IMR-90 (cell line): ENCODE measurements at regions not wholly inside any gene's neighbourhood (a gene's known extent, or its start where the extent isn't known, plus 50 kb on each side); places are given as distances from the start of the nearest gene placed in this dataset.
"Not testable (repeated sequence)": the region's sequence is repeated elsewhere in the genome, so short reads cannot be mapped to it uniquely, and the experiment has no call there.

Experiments
- ATAC-seq: fragments of 200-7000 bp; cut with Tn5 transposase; 2 replicates; pipeline ENCODE4 v1.9.1; 2020; ENCODE audit warnings: low read depth, mild to moderate bottlenecking, moderate library complexity
- BruUV-seq: library from RNA; stranded (reverse); fragments of 400-500 nt; replicated peaks from 2 replicates; lab custom pipeline; 2021; lab: Mats Ljungman, UMichigan
- CTCF ChIA-PET: fragments of 300-600 bp; formaldehyde crosslinking; extraction: SDS; loops from one replicate; lab custom pipeline; 2021; ENCODE audit warnings: antibody characterized with exemption; lab: Yijun Ruan, JAX
- POLR2A ChIA-PET: fragments of 300-600 bp; sonication (Branson Sonifier 250); formaldehyde crosslinking; loops from one replicate; lab custom pipeline; 2022; ENCODE audit warnings: antibody characterized with exemption; ENCODE audit not compliant: unreplicated experiment; lab: Charles Lee
- DNase-seq: peaks from one replicate; pipeline ENCODE4 v3.0.0; 2013
- H2AFZ ChIP-seq: replicated peaks from 2 replicates; pipeline ENCODE3; 2013; ENCODE audit warnings: low read length, mild to moderate bottlenecking; ENCODE audit not compliant: poor library complexity
- H2AK5ac ChIP-seq: 2 replicates; pipeline ENCODE4 v1.6.1; 2013; ENCODE audit warnings: low read depth, low read length, inconsistent platforms
- H2AK9ac ChIP-seq: replicated peaks from 2 replicates; pipeline ENCODE3; 2013; ENCODE audit warnings: mild to moderate bottlenecking, low read depth, low read length, moderate library complexity; ENCODE audit not compliant: poor library complexity
- H2BK120ac ChIP-seq: 2 replicates; pipeline ENCODE4 v1.6.1; 2013; ENCODE audit warnings: low read depth, low read length, inconsistent platforms
- H2BK15ac ChIP-seq: 3 replicates; pipeline ENCODE4 v1.6.1; 2013; ENCODE audit warnings: low read depth, low read length, inconsistent platforms
- H2BK20ac ChIP-seq: 2 replicates; pipeline ENCODE4 v1.6.1; 2013; ENCODE audit warnings: low read depth, mild to moderate bottlenecking, inconsistent platforms, low read length, moderate library complexity
- H2BK5ac ChIP-seq: 2 replicates; pipeline ENCODE4 v1.6.1; 2013; ENCODE audit warnings: mild to moderate bottlenecking, low read depth, low read length, inconsistent platforms; ENCODE audit not compliant: poor library complexity, severe bottlenecking
- H3K14ac ChIP-seq: replicated peaks from 2 replicates; pipeline ENCODE4 v1.6.1; 2013; ENCODE audit warnings: low read depth, low read length, inconsistent platforms
- H3K18ac ChIP-seq: 2 replicates; pipeline ENCODE4 v1.6.1; 2013; ENCODE audit warnings: low read depth, low read length, control low read depth
- H3K23ac ChIP-seq: 2 replicates; pipeline ENCODE4 v1.6.1; 2013; ENCODE audit warnings: low read depth, low read length, inconsistent platforms
- H3K27ac ChIP-seq: 2 replicates; pipeline ENCODE4 v1.5.1; 2013; ENCODE audit warnings: mild to moderate bottlenecking, control low read depth, low read length; ENCODE audit not compliant: insufficient read depth
- H3K27me3 ChIP-seq: 2 replicates; pipeline ENCODE4 v1.6.1; 2013; ENCODE audit warnings: low read length; ENCODE audit not compliant: control insufficient read depth, insufficient read depth
- H3K36me3 ChIP-seq: 2 replicates; pipeline ENCODE4 v1.6.1; 2013; ENCODE audit warnings: low read length, mixed read lengths; ENCODE audit not compliant: control insufficient read depth, insufficient read depth
- H3K4ac ChIP-seq: 2 replicates; pipeline ENCODE4 v1.6.1; 2013; ENCODE audit warnings: low read depth, low read length, inconsistent platforms
- H3K4me1 ChIP-seq: 2 replicates; pipeline ENCODE4 v1.6.1; 2013; ENCODE audit warnings: low read length, mixed read lengths; ENCODE audit not compliant: control insufficient read depth, insufficient read depth
- H3K4me2 ChIP-seq: 2 replicates; pipeline ENCODE4 v1.6.1; 2013; ENCODE audit warnings: low read depth, mild to moderate bottlenecking, control low read depth, low read length, moderate library complexity
- H3K4me3 ChIP-seq: 2 replicates; pipeline ENCODE4 v1.5.1; 2013; ENCODE audit warnings: low read depth, mild to moderate bottlenecking, control low read depth, low read length, moderate library complexity; ENCODE audit not compliant: insufficient read depth
- H3K56ac ChIP-seq: 2 replicates; pipeline ENCODE4 v1.6.1; 2013; ENCODE audit warnings: low read length, inconsistent platforms; ENCODE audit not compliant: insufficient read depth; ENCODE audit errors: extremely low read depth
- H3K79me1 ChIP-seq, 2 experiments: 2 replicates each; pipeline ENCODE4 v1.6.1; 2013; ENCODE audit warnings: low read length in 2 of 2, inconsistent platforms in 1 of 2, low read depth in 1 of 2
- H3K9ac ChIP-seq: 2 replicates; pipeline ENCODE4 v1.6.1; 2013; ENCODE audit warnings: low read depth, low read length, control low read depth
- H3K9me1 ChIP-seq: 2 replicates; pipeline ENCODE4 v1.6.1; 2013; ENCODE audit warnings: low read length, inconsistent platforms; ENCODE audit not compliant: insufficient read depth
- H3K9me3 ChIP-seq: 2 replicates; pipeline ENCODE4 v1.6.1; 2013; ENCODE audit warnings: low read length; ENCODE audit not compliant: control insufficient read depth, insufficient read depth
- H4K20me1 ChIP-seq: 2 replicates; pipeline ENCODE4 v1.6.1; 2013; ENCODE audit warnings: low read length, inconsistent platforms; ENCODE audit not compliant: insufficient read depth
- H4K5ac ChIP-seq: 2 replicates; pipeline ENCODE4 v1.6.1; 2013; ENCODE audit warnings: mild to moderate bottlenecking, low read depth, low read length, control low read depth
- H4K8ac ChIP-seq, 2 experiments: 2 replicates each; pipeline ENCODE4 v1.6.1; 2013; ENCODE audit warnings: low read depth in 2 of 2, low read length in 2 of 2, control low read depth in 1 of 2, inconsistent platforms in 1 of 2
- H4K91ac ChIP-seq: 2 replicates; pipeline ENCODE4 v1.6.1; 2013; ENCODE audit warnings: low read depth, low read length, inconsistent platforms; ENCODE audit not compliant: insufficient read depth
- WGBS, 2 experiments: methylation state at CpG; one replicate each; pipeline versions ENCODE4 v1.1.5 to v1.1.7; 2013; ENCODE audit warnings: missing lambda C conversion rate in 2 of 2; ENCODE audit not compliant: insufficient read length in 1 of 2; ENCODE audit errors: extremely low coverage in 2 of 2; 5-methylcytosine and 5-hydroxymethylcytosine counted together
- dilution Hi-C: fragments of 300-500 bp; cut with HindIII; formaldehyde crosslinking; loops from one replicate; pipeline ENCODE4 v1.14.3; 2018; ENCODE audit warnings: low sequenced_read_pairs; ENCODE audit not compliant: unreplicated experiment
- in situ Hi-C: fragments of 300-500 bp; cut with MboI; formaldehyde crosslinking; loops from 3 replicates; pipeline ENCODE4 v1.14.3; 2019; ENCODE audit warnings: low sequenced_read_pairs, inconsistent platforms, mixed read lengths
- intact Hi-C: fragments of 100-400 bp; cut with micrococcal nuclease; formaldehyde crosslinking; loops from 2 replicates; pipeline ENCODE4 v1.10.0; 2022

DNA sequence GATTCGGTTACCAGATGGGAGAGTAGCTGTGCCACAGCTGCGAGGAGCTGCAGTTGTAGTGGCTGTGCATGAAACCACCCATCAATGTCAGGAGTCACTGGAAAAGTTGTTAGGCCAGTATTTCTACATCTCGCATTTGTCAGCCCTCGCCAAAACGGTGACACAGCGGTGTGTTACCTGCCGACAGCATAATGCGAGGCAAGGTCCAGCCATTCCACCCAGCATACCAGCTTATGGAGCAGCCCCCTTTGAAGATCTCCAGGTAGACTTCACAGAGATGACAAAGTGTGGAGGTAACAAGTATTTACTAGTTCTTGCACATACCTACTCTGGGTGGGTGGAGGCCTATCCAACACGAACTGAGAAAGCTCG is 82.8 kb upstream of the TANC1 start:
- H3K36me3 ChIP-seq, H3K56ac ChIP-seq, BruUV-seq, H2BK120ac ChIP-seq, H3K14ac ChIP-seq, H2AK9ac ChIP-seq, H4K8ac ChIP-seq, H2AK5ac ChIP-seq, ATAC-seq, H3K79me1 ChIP-seq, intact Hi-C loops, H2BK5ac ChIP-seq, H3K18ac ChIP-seq, H4K20me1 ChIP-seq, H3K4me2 ChIP-seq, dilution Hi-C loops, H4K91ac ChIP-seq, H3K9me1 ChIP-seq, H2BK20ac ChIP-seq, H3K4me3 ChIP-seq, H3K9me3 ChIP-seq, H2BK15ac ChIP-seq, H4K5ac ChIP-seq, H3K4me1 ChIP-seq, H3K27ac ChIP-seq, H3K4ac ChIP-seq, H2AFZ ChIP-seq, POLR2A ChIA-PET, DNase-seq, H3K9ac ChIP-seq, H3K23ac ChIP-seq, CTCF ChIA-PET: not testable (repeated sequence)
- peaks cover 10% of the 10 kb centered on the region for H3K27me3 ChIP-seq
- in situ Hi-C loops, result loop anchor here (25.0 kb wide), 1 partner anchor 1077 kb away; no protein-coding TSS in a partner anchor
- no CpG with 5 or more reads among the region's 10 CpGs for WGBS, 2 experiments
